ENCODE measurements at regions not wholly inside any gene's neighbourhood (a gene's known extent, or its start where the extent isn't known, plus 50 kb on each side); places are given as distances from the start of the nearest gene placed in this dataset.

- TF ChIP-seq POLR2A (IDR thresholded peaks at IDR 0.05; ENCODE audit: low read depth, low read length), result no peak
- TF ChIP-seq POLR2AphosphoS5 (IDR thresholded peaks at IDR 0.05; ENCODE audit: low read depth, low read length), result no peak
- no peak for TF ChIP-seq TAF1 (IDR thresholded peaks at IDR 0.05; ENCODE audit: borderline replicate concordance, low read depth, low read length)
Measured at GRCh38 chr15:81475926-81476325, 101.9 kb upstream of the TMC3 start.
